Skeletal muscle cell (primary cell): ENCODE measurements at regions not wholly inside any gene's neighbourhood (a gene's known extent, or its start where the extent isn't known, plus 50 kb on each side); places are given as distances from the start of the nearest gene placed in this dataset.

Experiments
- DNase-seq: peaks from one replicate; pipeline ENCODE4 v3.0.0-alpha.2; 2010; ENCODE audit warnings: low read depth
- H3K4me3 ChIP-seq: 2 replicates; pipeline ENCODE4 v1.5.1; 2011; ENCODE audit warnings: low read depth, mild to moderate bottlenecking, control low read depth, low read length, moderate library complexity

DNA sequence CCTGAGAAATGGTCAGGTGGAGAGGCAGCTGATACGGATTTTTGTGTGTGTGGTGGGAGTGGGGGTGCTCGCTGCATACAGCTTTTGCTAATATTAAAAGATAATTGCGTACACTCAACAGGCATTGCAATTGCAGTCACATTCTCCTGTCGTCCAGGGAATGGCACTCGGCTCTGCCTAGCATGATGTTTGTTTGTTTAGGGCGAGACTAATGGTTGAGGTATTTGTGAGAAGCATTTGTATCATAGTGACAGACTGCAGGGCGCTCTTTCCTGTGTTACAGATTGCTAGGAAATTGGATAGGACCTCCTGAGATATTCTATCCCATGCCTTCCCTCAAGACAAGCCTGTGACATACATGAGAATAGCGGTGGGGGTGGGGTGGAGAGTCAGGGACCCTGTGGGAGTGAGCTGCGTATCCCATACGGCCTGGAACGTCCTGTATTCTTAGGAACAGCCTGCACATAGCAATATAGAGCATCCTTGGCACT lies 207.4 kb downstream of the SOX4 start:
- peak; percentile 28 for DNase-seq
- H3K4me3 ChIP-seq, result no peak overlapping the region

DNA sequence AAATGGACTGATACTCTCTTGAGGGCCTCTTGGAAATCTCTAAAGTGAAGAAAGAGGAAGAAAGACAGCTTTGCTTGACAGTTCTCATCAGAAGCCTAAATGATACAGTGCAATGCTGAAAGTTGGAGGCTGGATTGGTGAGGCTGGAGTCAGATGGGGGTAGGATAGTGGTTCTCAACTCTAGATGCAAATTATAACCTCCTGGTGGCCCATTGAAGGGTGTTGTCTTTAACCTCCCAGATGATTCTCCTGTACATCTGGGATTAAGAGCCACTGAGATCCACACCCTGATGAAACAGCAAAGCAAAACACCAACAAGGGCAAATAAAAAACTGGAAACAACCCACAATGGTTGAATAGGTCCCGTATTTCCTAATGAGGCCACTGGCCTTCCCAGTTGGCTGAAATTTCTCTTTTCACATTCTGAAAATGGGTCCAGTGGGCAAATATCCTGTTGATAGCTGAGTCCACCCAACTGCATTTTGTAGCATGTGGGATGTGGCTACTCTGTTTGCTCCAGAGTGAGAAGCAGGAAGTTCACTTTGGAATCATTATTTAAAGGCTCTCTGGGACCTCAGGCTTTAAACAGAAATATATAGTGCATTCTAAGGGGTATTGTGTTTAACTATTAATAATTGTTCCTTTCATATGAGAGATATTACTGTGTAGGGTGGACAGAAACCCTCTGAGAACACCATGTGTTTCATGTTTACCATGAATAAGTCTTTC lies 208.1 kb downstream of the SOX4 start:
- no peak for DNase-seq
- H3K4me3 ChIP-seq, result no peak overlapping the region

DNA sequence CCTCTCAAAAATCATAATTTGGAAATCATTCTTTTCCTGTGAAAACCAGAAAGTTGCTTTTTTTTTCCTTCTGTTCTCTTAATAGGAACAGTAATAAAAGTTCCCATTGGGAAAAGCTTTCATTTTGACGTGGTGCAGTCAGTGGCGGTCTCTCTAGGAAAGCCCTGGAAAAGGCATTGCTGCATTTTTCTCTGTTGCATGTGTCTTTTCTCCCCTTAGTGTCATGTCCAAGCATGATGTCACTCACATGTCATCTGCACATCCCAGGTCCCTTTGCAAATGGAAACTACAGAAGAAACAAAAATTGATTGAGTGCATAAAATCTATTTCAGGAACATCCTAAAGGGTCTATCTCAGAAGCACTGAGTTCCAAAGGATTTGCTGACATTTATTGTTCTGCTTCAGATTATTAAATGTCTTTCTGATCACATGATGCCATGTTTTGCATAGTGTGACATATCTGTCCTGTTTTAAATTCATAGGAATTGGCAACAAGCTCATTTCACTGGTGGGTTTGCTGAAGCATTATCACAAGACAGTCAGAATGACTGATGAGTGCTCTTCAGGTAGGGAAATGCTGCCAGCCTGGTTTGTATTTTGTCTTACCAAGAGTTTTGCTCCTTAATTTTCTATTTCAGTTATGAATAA lies 208.7 kb downstream of the SOX4 start:
- no peak overlapping the region for H3K4me3 ChIP-seq
- no peak for DNase-seq

- DNase-seq, result peak; percentile 45
- no peak overlapping the region for H3K4me3 ChIP-seq
Observed at GRCh38 chr6:21804941-21805610, 211.5 kb downstream of the SOX4 start.

DNA sequence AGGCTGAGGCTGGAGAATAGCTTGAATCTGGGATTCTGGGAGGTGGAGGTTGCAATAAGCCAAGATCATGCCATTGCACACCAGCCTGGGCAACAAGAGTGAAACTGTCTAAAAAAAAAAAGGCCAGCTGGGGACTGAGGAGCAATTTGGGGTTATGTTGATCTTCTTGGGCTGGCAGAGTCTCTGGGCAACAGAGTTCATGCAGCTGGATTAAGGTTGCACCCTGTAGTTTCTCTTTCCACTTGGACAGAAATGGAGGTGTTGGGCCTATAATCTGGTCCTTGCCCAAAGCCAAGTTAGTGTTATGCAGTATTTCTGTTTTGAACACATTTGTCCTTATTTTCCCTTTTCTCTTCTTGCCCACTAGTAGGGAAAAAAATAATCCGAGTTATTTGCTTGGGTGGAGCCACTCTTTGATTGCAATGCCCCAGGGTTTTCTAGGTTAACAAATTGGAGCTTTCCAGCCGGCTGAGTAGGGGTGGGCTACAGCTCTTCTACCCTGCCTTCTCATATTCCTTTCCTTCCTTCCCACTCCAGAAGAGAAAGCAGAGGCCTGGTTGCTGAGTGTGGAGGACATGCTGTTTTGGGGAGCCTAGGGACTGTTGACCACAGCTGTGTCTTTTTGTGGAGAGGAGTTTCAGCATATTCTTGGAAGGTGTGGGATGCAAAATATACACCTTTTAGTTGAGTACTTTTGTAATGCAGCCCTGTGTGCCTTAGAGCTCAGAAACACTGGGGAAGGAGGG lies 213.9 kb downstream of the SOX4 start:
- no peak overlapping the region for H3K4me3 ChIP-seq
- no peak for DNase-seq

DNA sequence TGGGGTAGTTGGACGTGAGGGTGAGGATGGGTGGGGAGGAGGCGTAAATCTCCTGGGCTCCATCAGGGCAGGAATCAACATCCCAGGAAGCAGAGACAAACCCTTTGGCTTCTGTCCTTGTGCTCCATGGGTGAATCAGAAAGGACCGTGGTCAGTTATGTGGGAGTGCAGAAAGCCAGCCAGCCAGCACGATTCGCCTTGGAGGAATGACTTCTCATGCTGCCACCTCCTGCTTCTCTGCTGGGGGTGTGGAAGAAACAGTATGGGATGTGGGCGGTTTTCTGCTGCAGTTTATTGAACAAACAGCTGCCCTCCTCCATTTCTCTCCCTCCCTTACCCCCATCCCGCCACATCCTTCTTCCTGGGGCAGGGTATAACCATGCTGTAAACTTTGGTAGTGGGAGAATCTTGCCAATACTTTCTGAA lies 214.5 kb downstream of the SOX4 start:
- DNase-seq, result peak; percentile 71
- no peak overlapping the region for H3K4me3 ChIP-seq

DNA sequence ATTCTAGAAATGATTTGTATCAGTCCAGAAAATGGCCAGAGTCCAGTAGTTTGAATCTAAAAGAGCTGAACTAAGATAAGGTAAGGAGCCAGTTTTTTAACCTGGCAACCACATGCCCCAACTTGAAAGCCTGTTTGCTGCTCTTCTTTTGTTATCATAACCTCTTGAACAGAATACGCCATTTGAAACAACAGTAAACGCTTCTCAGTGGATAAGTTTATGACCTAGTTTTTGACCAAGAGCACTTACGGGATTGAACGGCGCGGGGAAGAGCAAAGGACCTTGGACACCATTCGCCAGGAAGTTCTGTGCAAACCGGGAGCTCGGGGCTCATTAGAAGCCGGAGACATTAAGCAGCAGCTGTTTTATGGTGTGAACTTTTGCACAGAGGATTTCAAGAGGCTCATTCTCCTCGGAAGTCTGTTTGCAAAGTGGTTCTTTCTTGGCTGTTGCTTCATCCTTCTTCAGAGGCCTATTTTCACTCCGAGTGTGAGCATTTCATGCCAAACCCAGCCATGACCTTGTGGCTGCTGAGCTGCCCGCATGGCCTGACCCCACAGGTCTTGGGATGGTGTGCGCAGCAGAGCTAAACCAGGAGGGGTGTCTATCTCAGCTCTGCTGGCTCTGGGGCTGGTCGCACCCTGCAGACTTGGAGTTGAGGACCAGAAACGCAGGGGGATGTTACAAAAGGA lies 215.1 kb downstream of the SOX4 start:
- peak; percentile 44 for DNase-seq
- no peak overlapping the region for H3K4me3 ChIP-seq

- no peak for DNase-seq
- H3K4me3 ChIP-seq, result no peak overlapping the region
Observed at GRCh38 chr6:21811484-21811883, 217.9 kb downstream of the SOX4 start.

GRCh38 chr6:21816231-21816630 lies 222.7 kb downstream of the SOX4 start:
- no peak overlapping the region for H3K4me3 ChIP-seq

DNA sequence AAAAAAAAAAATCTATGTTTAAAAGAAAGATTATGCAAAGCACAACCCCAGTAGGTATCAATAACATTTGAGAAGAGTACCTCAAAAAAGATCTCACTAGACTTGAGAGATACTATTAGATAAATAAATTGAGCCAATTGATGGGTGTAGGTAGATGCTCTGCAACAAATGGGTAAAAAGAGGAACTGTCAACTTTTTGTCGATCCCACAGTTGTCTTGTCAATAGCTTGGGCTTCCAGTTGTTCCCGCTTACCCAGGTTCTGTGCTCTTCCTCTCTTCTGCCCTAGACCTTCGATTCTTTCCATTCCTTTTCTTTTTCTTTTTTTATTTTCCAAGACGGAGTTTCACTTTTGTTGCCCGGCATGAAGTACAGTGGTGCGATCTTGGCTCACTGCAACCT lies 226.9 kb downstream of the SOX4 start:
- no peak overlapping the region for H3K4me3 ChIP-seq
- no peak for DNase-seq

More at GRCh38 chr6:21816231-21816630, 222.7 kb downstream of the SOX4 start:
- DNase-seq, result no peak

DNA sequence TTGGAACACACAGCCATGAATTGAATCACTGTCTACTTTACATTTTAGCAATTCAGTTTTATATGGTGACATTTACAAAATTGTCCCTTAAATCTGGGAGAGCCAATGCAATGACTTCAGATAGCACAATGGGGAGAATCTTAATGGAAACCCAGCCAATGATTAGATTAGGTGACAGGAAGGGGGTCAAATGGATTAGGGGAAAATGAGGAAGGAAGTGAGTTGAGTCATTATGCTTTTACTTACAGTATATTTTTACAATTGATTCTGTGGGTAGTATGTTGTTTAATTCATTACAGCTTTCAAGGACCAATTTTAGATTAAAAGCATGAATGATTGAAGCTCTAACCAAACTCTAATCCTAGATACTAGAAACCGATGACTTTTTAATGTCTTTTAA lies 229.8 kb downstream of the SOX4 start:
- no peak for DNase-seq
- H3K4me3 ChIP-seq, result no peak overlapping the region

DNA sequence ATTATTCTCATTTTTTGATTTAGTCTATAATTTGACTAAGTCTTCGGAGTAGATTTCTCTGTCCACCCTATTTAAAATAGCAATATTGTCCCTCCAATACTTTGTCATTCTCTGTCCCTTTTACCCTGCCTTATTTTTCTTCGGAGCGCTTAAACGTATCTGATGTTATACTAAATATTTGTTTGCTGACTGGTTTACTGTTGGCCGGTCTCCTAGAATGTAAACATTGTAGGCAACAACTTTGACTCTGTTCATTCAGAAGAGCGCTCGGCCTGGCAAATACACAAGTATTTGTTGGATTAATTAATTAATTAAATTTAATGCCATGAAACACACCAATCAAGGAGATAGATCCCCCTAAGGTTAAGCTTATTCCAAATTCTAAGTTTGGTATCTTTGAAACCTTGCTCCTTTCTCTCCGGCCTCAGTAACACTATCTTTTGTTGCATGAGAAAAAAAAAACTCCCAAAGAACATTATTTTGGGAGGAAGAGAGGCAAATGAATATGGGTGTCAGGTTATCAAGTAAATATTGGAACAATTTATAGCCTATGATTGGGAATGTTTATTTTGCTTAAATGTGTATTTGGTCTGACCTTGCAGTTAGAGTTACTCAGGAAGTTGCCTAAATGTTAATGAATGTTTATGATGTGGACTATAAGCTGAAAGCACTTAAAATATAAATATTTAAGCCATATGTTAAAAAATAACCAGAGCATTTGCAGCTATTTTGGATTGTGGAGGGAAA lies 231.1 kb downstream of the SOX4 start:
- DNase-seq, result no peak
- no peak overlapping the region for H3K4me3 ChIP-seq

DNA sequence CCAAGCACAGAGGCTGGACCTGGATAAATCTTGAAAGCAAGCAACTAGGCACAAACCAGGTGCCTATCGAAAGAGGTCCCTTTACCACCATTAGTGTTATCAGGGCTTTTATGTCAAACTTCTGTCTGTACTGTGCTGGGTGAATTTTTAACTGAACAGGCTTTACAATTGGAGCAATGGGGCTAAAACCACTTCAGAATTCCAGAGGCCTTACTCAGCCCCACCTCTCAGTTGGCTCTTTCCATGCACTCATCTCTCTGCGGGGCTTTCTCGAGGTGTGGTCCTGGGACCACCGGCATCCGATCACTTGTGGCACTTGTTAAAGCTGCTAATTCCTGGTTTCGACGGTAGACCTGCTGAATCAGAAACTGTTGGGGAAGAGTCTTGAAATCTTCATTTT lies 232.5 kb downstream of the SOX4 start:
- no peak overlapping the region for H3K4me3 ChIP-seq
- DNase-seq, result no peak

- no peak for DNase-seq
- no peak overlapping the region for H3K4me3 ChIP-seq
Observed at GRCh38 chr6:21826904-21827303, 233.4 kb downstream of the SOX4 start.

DNA sequence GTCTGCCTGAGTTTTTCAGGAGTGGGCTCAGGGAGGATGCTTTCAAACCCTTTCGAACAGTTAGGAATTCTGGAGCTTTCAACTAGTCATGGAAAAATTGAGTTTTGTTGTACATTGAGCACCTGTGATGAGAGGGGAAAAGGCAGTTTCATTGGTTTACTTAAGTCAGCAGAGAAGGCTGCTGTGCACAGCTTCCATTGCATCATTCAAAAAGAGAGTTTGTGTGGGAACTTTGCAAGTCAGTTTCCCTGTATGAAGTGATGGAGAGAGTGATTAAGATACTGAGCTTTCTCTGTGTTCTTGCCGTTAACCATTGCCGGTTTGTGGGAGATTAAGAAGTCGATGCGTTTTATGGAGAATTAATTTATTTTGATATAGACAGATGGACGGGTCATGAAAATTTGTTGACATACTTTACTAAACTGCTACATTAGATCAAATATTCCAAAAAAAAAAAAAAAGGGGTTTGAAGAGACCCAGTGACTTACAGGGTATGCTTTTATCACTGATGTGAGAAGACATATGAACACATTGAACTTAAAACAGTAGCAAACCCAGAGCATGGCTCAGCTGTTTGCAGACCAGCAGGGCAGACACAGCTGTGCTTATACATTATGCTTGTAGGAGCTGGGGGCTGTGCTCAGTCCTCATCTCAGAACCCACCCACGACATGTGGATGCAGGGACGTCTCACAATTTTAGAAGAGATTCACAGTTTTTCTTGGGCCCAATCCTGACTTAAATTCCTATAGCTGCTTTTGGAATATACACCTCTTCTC lies 234.1 kb downstream of the SOX4 start:
- no peak for DNase-seq
- no peak overlapping the region for H3K4me3 ChIP-seq

- DNase-seq, result no peak
- no peak overlapping the region for H3K4me3 ChIP-seq
Observed at GRCh38 chr6:21828704-21829103, 235.2 kb downstream of the SOX4 start.

GRCh38 chr6:21829126-21829525 lies 235.6 kb downstream of the SOX4 start:
- no peak for DNase-seq
- no peak overlapping the region for H3K4me3 ChIP-seq
